AG04450 (cell line): ENCODE measurements at regions not wholly inside any gene's neighbourhood (a gene's known extent, or its start where the extent isn't known, plus 50 kb on each side); places are given as distances from the start of the nearest gene placed in this dataset.

Experiments
- CTCF ChIA-PET: fragments of 300-600, 350-600 bp; formaldehyde crosslinking; extraction: SDS; loops from one replicate; lab custom pipeline; 2022; ENCODE audit warnings: antibody characterized with exemption, inconsistent platforms; lab: Charles Lee
- POLR2A ChIA-PET: fragments of 350-600 bp; formaldehyde crosslinking; extraction: SDS; loops from one replicate; lab custom pipeline; 2021; ENCODE audit warnings: antibody characterized with exemption, inconsistent platforms; lab: Yijun Ruan, JAX
- DNase-seq: peaks from one replicate; pipeline ENCODE4 v3.0.0-alpha.2; 2011; ENCODE audit warnings: low read depth, low spot score
- H3K27ac ChIP-seq: one replicate; pipeline ENCODE4 v1.5.1; 2012; ENCODE audit warnings: low read depth, low read length, control low read depth
- H3K27me3 ChIP-seq: one replicate; pipeline ENCODE4 v1.6.0; 2012; ENCODE audit warnings: low read length; ENCODE audit not compliant: control insufficient read depth, insufficient read depth
- H3K4me3 ChIP-seq: 2 replicates; pipeline ENCODE4 v1.5.1; 2011; ENCODE audit warnings: mild to moderate bottlenecking, low read depth, low read length, control low read depth
- H3K9me3 ChIP-seq: 2 replicates; pipeline ENCODE4 v1.5.1; 2012; ENCODE audit warnings: low read length; ENCODE audit not compliant: control insufficient read depth, insufficient read depth
- TF ChIP-seq, protein P1 (sequence below): IDR thresholded peaks from 2 replicates; pipeline ENCODE4 v1.5.1; 2011; ENCODE audit warnings: low read depth, low read length, control low read depth, inconsistent platforms

DNA sequence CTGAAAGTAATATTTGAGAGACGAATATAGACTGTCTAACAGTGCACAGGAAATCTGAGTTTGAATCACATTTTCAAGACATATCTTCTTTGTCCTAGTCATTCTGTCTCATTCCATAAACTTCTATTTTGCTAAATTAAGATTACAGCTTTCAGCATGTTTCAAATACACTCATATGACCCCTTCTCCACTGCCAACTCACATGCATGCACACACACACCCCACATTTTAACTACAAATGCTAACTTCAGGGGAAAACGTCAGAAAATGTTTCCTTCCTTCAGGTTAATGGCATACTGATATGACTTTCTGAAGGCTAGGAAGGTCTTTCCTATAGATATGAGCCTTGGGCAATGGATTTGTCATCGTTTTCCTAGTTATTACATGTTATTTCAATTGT, 373.7 kb downstream of the RBM43 start:
- no peak overlapping the region for H3K27ac ChIP-seq

DNA sequence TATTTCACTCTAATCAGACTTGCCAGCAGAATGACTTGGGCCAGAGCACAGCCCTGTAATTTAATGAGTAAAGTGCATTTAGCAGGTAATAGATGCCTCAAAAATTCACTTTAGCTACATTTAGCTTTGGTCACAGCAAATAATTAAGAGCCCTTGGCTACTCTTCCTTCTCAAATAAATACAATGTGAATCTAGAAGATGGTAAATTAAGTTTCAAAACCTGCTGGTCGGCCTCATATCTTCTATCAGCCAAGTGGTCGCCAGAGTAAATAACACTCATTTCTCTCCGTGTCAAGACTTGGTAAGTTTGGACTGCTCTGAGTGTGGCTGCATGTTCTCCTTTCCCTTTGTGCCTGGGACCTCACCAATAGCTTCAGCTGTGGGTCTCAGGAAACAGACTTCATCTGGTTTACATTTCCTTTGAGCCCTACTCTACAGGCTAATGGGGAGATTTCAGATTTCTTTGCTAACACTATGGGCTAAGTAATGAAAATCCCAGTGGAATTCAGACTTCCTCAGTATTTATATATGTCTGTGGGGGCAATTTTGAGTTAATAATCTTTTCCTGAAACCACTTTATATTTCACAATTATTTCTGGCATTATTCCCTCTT, 375.8 kb downstream of the RBM43 start:
- POLR2A ChIA-PET: no interaction called here

More for the DNA sequence above, 373.7 kb downstream of the RBM43 start:
- TF ChIP-seq, protein P1, sequence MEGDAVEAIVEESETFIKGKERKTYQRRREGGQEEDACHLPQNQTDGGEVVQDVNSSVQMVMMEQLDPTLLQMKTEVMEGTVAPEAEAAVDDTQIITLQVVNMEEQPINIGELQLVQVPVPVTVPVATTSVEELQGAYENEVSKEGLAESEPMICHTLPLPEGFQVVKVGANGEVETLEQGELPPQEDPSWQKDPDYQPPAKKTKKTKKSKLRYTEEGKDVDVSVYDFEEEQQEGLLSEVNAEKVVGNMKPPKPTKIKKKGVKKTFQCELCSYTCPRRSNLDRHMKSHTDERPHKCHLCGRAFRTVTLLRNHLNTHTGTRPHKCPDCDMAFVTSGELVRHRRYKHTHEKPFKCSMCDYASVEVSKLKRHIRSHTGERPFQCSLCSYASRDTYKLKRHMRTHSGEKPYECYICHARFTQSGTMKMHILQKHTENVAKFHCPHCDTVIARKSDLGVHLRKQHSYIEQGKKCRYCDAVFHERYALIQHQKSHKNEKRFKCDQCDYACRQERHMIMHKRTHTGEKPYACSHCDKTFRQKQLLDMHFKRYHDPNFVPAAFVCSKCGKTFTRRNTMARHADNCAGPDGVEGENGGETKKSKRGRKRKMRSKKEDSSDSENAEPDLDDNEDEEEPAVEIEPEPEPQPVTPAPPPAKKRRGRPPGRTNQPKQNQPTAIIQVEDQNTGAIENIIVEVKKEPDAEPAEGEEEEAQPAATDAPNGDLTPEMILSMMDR: no peak
- Histone ChIP-seq H3K27me3 (no peaks in the 10 kb centered on the region), H3K9me3 (no peaks in the 10 kb centered on the region; the same call in 1 of the 2 replicates), H3K4me3 (no peak overlapping the region)
- ChIA-PET POLR2A (no interaction called here), CTCF (no interaction called here)
- DNase-seq: no peak

DNA sequence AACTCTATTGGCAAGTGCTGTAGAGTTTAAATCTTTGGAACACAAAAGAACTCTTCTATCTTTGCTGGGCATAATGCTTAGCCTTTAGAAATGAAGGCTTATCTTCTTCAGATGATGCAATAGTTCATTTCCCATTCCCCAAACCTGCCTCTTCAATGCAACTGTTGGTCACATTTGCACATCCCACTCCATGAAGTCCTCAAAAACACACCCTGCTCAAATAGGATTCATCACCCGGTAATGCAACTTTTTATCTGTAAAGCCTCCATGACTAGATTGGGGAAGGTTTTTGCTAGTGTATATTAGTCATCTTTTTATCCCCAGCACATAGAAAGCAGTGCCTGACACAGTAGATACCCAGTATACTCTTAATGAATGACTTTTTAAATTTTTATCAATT, 376.4 kb downstream of the RBM43 start:
- ChIA-PET CTCF (no interaction called here), POLR2A (no interaction called here)
- no peak overlapping the region for H3K27ac ChIP-seq
- TF ChIP-seq, protein P1: no peak
- no peaks in the 10 kb centered on the region; the same call in 1 of the 2 replicates for H3K9me3 ChIP-seq
- DNase-seq: no peak
- no peak overlapping the region for H3K4me3 ChIP-seq
- no peaks in the 10 kb centered on the region for H3K27me3 ChIP-seq

More for the DNA sequence above, 375.8 kb downstream of the RBM43 start:
- Histone ChIP-seq H3K27ac (no peak overlapping the region), H3K9me3 (no peaks in the 10 kb centered on the region; the same call in 1 of the 2 replicates), H3K4me3 (no peak overlapping the region), H3K27me3 (no peaks in the 10 kb centered on the region)
- CTCF ChIA-PET: no interaction called here
- no peak for DNase-seq
- TF ChIP-seq, protein P1: no peak

DNA sequence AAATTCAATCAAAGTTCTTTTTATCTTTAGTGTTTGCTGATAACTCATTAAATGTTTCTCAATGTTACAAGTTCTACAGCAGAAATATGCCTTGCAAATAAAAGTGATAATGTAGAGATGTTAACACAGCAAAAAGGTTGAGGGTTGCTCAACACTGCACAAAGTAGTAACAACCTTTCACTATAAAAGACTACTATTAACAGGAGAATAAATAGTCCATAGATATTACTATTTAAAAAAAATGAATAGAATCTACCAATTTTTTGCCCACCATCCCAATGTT, 378.1 kb downstream of the RBM43 start:
- no peak for DNase-seq
- ChIA-PET CTCF (interaction anchor here (0.9 kb wide), 1 partner anchor 356 kb away, joined by 3 read pairs; no protein-coding TSS in a partner anchor), POLR2A (no interaction called here)
- Histone ChIP-seq H3K4me3 (no peak overlapping the region), H3K9me3 (no peaks in the 10 kb centered on the region), H3K27ac (no peak overlapping the region), H3K27me3 (no peaks in the 10 kb centered on the region)
- TF ChIP-seq, protein P1: no peak

DNA sequence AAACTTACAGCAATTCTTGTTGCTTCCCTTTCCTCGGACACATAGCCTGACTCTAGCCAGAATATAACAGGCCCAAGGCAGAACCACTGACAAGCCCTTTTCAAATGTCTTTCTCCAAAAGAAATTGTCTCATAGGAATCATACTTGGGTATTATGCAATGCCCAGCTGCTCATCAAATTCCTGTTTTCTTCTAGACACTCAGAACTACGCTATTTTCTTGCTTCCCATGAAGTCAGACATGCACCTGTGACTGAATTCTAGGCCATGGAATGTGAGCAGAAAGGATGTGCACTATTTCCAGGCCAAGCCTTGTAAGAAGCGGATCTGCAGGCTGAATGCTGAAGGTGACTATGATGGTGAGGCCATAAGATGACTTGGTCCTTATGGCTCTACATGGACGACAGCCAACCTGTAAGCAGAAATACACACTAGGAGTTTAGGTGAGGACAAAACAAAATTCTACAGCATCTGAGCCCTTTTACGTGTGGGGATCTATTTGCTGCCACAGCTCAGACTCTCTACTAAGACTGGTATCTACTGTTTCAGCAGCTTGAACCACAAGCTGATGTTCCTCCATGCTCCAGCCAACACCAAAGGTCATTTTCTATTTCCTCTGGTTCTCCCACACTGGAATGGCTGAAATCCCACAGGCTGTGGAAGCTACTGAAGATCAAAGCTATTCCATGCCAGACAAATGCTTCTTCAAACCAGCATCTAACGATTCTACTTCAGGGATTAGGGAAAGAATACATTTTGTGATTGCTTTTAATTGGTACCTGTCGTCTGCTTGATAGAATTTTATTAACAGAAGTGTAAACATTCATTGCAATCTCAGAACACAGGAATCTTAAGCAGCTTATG, 378.7 kb downstream of the RBM43 start:
- Histone ChIP-seq H3K9me3 (peaks cover 3% of the 10 kb centered on the region), H3K27me3 (no peaks in the 10 kb centered on the region), H3K27ac (no peak overlapping the region), H3K4me3 (no peak overlapping the region)
- ChIA-PET POLR2A (no interaction called here), CTCF (interaction anchor here (0.9 kb wide), 1 partner anchor 356 kb away, joined by 3 read pairs; no protein-coding TSS in a partner anchor)
- TF ChIP-seq, protein P1: no peak
- no peak for DNase-seq
